ENCODE measurements at regions not wholly inside any gene's neighbourhood (a gene's known extent, or its start where the extent isn't known, plus 50 kb on each side); places are given as distances from the start of the nearest gene placed in this dataset.

DNA sequence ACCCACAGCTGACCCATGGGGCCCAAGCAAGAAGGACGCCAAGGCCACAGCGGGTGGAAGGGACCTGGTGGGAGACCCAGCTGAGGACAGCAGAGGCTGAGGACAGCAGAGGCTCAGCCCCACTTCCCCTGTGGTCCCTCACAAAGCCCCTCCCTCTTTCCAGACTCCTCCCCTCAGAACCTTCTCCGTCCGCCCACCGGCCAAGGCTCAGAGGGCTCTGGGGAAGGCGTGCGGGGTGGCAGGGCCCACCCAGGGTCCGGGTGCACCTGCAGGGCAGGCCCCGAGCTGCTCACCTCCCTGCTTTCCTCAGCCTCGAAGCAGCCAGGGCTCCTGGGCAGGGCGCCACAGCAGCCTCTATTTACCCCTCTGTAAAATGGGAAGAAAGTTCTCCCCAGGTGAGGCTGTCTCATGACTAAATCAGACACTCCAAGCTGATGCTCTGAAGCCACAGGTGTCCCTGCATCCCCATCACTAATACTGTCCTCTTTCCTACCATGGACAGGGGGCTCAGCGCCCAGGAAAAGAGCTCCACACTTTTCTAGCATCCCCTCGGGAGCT lies 137.9 kb upstream of the PPP1R26 start:
- no peak for DNase-seq (ENCODE audit: low read depth)

DNA sequence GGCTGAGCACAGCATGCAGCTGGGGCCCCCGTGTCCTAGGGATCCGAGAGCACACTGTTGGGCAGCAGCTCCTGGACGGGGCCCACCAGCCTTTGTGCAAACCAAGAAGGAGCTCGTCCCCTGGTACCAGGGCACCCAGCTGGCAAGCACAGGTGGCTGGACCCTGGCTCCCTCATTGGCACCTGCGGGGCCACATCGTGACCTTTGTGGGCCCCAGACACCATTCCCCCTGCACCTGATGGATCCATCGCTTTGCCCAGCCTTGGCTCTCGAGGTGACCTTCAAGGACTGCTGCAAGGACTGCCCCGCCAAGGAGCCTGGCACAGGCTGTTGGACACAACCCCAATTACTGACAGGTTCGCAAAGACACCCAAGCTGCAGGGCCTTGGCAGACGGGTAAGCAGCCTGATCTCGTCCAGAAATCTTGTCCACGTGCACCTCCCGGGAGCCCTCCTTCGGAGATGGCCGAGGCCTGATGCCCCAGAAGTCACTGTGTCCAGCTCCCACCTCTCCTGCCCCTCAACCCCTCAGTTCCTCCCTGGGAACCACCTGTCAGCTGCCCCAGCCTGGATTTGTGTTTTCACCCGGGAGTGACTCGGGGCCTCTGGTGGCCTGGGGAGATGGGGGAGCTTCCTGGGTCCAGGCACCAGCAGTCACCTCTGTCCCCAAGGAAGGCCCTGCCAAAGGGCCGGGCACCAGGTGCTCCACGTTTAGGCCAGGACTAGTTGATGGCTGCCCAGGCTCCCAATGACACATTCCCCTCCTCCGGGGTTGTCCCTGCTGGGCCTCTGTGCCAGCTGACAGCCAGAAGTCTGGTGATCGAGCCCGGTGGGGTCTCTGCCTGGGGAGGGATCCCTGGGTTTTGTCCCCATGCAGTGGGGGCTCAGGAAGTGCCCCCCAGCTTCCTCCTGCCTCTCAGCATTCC lies 137.1 kb upstream of the PPP1R26 start:
- no peak for DNase-seq (ENCODE audit: low read depth)

DNA sequence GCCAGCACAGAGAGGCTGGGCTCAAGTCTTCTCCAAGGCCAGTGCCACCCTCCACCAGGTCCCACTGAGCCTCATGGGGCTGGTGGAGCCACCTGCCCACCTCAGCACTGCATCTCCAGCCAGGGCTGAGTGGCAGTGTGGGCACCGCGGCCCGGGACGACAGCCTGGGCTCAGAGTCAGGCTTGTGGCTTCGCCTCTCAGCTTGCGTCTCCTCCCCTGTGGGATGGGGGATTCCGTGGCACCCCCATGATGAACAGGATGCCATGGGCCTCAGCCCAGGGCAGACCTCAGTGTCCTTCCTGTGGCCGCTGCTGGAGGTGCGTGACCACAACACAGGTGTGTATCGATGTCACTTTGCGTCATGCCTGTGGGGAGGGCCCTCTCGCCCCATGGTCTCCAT lies 136.4 kb upstream of the PPP1R26 start:
- no peak for DNase-seq (ENCODE audit: low read depth)

DNA sequence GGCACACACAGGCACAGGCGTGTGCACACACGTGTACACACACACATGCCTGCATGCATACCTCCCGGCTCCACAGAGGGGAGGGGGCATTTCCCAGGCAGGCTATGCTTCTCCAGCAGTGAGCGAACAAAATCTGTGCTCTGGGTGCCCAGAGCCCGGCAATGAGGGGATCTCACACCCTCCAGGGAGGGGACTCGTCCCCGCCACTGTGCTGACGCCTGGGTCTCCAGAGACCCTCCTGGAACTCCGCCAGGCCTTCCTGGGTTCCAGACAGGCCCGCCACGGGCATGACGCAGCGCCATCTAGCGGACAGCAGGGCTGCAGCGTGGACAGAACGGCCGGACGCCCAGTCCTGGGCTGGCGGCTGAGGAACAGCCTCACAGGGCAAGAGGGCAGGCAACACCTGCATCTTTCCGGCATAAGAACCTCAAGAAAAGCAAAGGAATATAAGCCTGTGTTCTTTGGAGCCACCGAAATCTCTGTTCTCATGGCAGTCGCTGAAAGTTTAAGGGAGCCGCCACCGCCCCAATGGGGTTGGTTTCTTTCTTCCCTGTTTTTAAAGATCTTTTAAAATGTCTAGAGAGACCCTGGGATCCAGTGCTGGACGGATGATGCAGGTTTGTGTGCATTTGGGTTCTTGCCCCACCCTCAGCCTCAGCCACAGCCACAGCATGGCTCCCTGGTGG lies 135.6 kb upstream of the PPP1R26 start:
- DNase-seq (ENCODE audit: low read depth) = no peak

DNA sequence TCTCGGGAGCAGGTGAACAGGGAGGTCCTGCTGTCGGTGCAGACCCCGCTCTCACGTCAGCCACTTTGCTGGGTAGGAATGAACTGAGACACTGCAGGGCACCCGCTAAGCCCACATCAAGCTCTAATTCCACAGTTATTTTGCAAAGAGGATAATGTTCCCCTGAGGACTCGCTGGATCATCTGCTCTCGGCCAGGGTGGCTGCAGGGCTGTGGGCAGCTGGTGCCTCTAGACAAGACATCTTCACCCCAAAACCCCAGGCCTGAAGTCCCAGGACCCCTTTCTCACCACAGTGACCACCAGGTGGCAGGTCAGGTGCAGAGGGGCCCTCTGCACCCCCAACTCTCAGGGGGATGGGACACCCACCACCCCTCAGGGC lies 135.1 kb upstream of the PPP1R26 start:
- no peak for DNase-seq (ENCODE audit: low read depth)

DNA sequence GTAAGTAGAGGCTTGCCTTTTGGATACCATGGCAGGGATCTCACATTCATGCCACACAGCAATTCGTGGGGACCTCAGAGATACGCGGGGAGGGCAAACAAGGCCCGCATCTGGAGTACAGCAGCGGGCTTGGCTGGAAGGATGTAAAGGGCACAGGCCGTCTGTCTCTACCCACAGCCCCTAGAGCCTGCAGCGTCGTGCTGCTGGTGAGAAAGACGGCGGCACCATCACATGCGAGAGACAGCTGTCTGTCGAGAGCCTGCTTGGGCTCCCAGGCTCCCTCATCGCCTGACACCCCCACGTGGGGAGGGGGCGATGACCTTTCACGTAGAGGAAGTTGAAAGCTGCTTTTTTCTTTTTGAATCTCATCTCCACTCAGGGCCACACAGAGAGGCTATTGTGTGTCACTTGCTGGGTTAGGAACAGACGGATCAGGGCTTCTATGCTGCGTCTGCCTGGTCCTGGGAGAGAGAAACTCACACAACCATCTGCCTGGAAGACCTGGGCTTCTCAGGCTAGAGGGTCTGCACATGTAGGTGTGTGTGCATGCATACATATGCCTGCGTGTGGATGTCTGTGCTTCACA lies 134.6 kb upstream of the PPP1R26 start:
- DNase-seq (ENCODE audit: low read depth) = no peak

DNA sequence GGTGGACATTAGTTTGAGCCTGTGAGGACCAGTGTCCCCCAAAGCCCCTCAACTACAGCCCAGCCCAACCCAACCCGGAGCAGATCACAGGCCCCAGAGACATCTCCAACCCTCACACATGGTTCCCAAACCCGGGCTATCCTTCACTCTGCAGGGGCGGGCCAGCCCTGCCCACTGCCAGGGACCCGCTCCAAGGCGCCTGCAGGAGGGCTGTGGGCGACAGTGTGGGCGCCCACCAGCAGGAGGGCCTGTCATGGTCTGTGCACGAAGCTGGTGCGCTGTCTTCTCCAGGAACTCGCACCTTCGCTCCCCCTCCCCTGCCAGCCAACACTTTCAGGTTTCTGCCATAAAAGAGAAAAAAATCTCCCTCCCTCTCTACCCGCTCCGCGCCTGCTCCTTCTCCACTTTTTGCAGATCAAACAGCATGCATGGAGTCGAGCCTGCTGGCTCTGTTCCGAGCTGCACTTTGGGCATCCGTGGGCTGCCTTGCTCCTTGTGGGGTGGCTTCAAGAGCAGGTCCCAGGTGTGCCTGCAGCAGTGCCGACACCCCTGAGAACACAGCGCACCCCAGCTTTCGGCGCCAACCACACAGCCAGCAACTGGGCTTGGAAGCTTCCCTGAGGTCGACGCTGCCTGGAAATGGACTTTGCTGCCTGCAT lies 133.7 kb upstream of the PPP1R26 start:
- DNase-seq (ENCODE audit: low read depth) = no peak

DNA sequence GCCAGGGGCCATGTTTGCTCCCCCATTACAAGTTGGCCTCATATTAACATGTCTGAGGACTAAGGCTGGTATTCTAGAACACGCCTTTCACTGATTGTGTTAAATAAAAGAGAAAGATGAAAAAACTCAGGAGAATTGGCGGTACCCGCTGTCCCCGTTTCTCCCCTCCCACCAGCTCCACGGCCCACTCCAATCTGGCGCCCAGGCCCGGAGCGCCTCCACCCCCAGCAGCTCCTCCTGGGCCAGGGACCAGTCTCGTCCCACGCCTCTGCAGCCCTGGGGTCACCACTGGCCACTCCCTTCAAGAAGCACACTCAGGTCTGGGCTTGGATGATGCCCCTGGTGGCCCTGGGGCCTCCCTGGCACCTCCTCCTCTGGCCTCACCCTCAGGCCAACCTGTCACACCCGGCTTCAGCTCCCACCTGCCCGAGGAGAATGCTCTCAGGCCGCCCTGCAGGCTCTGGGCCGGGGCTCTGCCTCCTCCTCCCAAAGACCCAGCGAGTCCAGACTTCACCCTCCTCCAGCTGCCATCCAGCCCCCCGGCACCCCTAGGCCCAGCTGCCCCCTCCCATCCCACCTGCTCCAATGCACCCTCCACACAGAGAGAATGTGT lies 133.0 kb upstream of the PPP1R26 start:
- no peak for DNase-seq (ENCODE audit: low read depth)

DNA sequence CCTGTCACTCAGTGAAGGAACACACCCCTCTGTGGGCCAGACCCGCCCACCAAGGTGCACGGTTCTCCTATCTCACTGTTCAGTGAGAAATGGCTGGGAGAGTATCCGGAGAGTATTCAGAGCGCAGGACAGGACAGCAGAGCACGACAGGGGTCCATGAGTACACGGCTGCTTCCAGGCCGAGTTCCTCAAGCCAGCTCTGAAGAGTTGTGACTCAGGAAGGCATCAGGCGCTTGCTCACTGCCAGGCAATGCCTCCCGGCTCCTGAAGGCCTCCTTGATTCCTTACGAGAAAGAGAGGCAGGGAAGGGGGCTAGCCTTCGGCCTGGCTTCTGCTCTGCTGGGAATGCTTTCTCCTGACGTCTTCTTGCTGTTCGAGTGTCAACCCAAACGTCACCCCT lies 132.1 kb upstream of the PPP1R26 start:
- no peak for DNase-seq (ENCODE audit: low read depth)

DNA sequence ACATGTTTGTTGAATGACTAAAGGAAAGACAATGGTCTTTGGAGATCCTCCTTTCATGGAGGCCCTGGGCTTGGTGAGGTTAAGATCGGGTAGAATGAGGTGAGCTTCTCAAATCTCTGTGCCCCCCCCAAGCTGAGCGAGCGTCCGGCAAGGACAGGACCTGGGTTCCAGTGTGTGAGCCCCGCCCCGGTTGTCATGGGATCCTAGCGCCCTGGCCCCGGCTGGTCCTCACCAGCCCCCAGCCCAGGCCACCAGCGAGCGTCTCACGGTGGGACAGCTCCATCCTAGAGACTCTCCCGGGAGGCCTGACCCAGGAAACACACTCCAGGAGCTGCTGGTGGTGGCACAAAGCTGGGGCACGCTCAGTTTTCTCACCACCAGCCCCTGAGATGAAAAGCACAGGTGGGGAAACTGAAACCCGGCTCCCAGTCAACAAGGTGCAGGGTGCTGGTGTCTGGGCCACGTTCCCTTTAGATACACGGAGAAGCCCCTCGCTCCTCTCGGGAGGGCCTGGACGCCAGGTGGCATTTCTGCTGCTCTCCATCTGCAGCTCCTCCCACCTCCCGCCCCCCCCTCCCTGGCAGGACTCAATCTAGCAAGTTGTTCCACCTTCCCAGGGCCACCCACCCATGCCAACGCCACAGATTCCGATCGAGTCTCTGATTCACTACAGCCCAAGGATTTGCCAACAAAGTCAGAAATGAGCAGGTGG lies 131.3 kb upstream of the PPP1R26 start:
- DNase-seq (ENCODE audit: low read depth) = no peak

DNA sequence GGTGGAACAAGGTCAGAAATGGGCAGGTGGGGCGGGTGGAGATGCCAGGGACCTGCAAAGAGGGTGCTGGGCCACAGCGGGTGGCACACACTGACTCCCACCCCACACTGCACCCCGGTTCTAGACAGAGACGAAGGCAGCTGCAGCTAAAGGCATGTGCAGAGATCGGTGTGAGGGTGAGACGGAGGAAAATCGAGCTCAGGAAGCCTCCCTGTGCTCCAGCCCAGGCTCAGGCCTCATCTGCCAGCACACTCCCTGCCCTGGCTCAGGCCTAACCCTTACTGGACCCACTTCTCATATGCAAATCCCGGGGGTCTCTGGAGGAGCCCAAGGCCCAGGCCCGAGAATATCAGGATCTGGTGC lies 130.8 kb upstream of the PPP1R26 start:
- no peak for DNase-seq (ENCODE audit: low read depth)

DNA sequence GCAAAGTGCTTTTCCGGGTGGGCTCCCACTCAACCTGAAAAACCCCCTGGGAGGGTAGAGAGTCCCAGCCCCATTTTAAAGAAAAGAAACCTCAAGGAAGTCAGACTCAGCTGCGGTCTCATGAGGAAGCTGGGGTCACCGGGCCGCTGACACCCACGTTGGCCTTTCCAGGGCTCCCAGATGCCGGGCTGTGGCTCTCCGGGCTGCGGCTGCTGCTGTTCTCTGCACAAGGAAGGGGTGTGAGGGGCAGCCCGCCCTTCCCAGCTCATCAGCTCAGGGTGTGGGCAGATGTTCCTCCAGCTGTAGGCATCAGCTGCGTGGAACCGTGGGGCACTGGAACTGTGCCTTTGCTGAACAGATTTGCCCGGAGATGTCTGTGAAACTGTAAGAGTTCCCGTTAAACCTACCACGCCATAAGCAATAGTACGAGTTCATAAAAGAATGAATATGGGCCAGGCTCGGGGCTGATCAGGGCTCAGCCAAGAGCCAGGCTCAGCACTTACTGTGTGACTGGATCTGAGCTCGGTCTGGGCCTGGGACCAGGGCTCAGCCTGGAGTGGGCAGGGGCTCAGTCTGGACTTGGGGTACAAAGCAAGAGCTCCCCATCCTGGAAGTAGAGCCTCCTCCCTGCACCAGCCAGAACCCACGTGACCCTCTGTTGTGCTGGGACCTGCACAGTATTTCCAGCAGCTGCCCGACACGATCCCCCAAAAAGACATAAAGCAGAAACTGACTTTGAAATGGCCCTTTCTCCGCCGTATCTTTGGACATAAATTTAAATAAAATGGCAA lies 130.2 kb upstream of the PPP1R26 start:
- no peak for DNase-seq (ENCODE audit: low read depth)

DNA sequence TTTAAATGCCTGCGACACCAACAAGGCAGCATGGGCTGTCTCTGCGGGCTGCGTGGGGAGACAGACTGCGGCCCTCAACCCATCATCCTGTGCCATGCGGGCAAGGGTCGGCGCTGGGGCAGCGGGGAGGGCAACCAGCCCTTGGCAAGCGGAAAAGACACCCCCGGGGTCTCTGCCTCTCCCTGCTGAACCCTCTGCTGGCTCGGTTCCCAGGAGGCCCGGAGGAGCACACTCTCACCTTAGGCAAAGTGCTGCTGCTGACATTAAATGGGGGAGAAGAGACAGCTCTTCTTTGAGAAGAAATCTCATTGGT lies 129.6 kb upstream of the PPP1R26 start:
- no peak for DNase-seq (ENCODE audit: low read depth)

DNA sequence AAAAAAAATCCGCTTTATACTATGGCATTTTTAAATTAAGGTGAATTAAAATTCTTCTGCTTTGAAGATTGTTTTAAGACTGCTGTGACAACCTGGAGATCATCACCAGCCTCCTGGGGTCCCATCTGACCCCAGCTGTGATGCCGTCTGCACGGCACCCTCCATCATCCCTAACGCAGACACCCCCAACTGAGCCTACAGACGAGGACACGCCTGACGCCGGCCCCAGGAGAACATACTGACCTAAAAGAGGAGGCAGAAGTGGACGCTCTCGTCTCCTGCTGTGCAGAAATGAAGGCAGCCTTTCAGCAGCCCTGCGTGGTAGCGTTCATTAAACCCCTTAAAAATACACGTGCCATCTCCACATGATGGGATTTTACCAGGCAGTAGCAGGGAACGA lies 125.6 kb upstream of the PPP1R26 start:
- DNase-seq (ENCODE audit: low read depth) = no peak

DNA sequence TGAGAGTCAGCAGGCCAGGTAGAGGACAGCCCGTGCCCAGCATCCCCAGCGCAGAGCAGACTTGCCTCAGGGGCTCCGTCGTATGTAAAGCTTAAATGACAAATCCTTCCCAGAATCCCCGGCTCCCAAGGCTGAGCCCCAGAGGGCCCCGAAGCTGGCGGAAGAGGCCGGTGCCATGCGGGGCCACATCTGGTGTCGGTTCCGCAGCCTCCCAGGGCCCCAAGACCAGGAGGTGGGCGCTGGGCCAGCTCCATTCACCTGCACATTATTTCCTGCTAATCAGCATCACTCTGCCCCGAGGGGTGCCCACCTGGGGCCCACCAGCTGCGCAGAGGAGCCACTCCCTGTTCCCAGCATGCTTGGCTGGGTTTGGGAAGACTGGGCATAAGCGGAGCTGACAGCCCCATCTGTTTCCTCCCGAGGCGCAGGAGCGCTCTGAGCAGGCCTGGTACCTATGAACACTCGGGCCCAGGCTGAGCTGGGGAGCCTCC lies 124.0 kb upstream of the PPP1R26 start:
- no peak for DNase-seq (ENCODE audit: low read depth)

DNA sequence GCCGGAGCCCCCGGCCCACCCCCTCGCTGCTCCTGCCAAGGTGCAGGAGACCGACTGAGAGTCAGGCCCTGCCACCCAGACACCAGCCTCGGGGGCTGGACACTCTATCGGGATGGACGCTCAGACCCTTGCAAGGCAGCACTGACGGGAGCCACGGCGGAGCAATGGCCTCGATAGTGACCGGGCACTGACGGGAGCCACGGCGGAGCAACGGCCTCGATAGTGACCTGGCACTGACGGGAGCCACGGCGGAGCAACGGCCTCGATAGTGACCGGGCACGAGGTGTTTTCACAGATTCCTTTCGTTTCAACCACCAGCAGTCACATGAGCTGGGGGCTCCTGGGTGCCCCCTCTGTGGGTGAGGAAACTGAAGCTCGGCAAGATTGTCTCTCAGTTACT lies 123.6 kb upstream of the PPP1R26 start:
- no peak for DNase-seq (ENCODE audit: low read depth)

DNA sequence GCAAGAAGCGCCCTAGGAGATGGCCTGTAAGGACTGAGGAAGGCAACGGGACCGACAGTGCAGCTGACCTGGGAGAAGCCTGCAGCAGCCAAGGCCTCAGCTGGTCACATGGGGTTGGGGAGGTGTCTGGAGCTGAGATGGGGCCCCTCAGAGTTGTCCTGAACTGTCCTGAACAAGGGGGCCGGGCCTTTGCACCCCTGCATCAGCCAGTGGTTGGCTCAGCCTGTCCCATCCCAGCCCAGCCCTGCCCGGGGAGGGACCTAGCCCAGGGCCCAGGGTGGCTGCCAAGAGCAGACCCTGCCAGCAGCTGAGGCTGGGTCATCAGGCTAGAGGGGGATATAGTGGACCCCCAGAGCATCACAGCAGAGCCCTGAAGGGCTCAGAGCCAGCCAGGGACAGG lies 122.8 kb upstream of the PPP1R26 start:
- DNase-seq (ENCODE audit: low read depth) = no peak

DNA sequence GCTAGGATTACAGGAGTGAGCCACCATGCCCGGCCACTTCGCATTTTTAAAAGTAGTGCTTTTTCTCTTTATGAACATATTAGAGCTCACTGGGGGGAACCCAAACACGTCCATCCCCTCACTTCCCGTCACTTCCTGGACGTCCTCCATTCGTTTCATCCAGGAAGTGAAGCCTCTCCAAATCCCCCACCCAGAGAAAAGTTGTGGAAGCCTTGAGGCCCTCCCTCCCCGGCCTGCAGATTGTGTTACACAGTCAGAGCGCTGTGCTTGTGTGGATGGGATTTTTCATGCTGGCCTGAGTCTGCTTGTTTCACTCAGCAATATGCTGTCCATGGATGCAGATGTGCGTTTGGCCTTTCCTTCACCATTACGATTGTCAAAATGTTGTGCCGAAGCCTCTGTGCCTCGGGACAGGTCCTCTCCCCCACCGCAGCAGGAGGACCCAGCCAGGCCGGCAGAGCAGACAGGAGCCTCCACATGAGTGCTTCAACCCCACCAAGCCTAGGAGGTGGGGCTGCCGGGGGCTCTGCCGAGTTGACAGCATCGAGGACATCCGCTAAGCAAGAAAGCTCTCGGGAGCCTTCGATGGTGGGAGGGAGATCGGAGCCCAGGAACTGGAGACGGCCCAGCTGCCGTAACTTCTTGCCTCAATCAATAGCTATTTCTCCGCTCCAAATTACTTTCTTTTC lies 121.6 kb upstream of the PPP1R26 start:
- DNase-seq (ENCODE audit: low read depth) = no peak

DNA sequence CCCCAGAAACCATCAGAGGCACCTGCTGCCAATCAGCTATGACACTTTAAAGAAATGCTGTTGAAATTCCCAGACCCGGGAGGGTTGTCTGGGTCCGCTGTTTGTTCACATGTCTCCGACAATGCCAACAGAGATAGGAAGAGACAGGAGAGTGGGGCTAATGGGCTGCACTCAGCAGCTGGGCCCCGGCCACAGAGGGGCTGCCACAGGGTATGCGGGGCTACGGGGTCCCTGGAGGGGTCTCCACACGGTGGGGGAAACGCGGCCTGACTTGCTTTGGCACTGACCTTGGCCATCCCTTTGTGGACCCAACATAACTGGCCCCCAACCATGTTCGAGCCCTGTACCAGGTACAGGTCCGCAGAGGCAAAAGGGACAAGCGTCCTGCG lies 121.0 kb upstream of the PPP1R26 start:
- DNase-seq (ENCODE audit: low read depth) = no peak

DNA sequence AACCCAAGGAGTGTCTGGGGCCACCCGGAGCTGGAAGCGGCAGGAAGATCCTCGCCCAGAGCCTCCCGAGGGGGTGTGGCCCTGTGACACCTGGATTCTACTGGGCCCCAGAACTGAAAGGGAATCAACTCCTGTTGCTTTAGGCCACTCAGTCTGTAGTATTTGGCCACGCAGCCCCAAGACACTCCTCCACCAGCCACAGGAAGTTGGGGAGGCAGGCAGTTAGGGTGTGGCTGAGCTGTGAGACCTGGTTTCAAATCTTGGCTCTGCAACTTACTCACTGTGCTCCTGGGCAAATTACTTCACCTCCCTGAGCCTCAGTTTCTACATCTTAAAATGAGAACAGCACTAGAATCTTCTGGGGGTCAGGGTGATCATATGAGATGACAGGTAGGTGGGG lies 119.8 kb upstream of the PPP1R26 start:
- DNase-seq (ENCODE audit: low read depth) = no peak

Data from HS-5 (cell line).